ENCODE measurements at regions not wholly inside any gene's neighbourhood (a gene's known extent, or its start where the extent isn't known, plus 50 kb on each side); places are given as distances from the start of the nearest gene placed in this dataset.
"Not testable (repeated sequence)": the region's sequence is repeated elsewhere in the genome, so short reads cannot be mapped to it uniquely, and the experiment has no call there.

DNA sequence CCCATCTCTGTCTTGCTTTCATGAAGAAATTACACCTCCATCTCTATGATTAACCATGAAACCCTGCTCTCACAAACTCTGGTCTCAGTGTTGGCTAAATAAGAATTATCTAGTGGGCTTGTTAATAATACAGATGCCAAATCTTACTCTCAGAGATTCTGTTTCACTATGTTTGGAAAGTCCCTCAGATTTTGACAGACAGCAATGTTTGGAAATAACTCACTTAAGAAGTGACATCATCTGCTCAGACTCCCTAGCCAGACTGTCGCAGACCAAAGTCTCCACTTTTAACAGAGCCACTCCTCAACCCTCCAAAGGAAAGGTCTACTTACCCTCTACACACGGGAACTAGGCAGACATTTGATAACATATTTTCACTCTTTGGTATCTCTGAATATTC, 328.5 kb upstream of the FGF16 start:
- H3K27ac ChIP-seq (ENCODE audit: insufficient read depth, low read length) = no peak overlapping the region
- TF ChIP-seq, protein P1, sequence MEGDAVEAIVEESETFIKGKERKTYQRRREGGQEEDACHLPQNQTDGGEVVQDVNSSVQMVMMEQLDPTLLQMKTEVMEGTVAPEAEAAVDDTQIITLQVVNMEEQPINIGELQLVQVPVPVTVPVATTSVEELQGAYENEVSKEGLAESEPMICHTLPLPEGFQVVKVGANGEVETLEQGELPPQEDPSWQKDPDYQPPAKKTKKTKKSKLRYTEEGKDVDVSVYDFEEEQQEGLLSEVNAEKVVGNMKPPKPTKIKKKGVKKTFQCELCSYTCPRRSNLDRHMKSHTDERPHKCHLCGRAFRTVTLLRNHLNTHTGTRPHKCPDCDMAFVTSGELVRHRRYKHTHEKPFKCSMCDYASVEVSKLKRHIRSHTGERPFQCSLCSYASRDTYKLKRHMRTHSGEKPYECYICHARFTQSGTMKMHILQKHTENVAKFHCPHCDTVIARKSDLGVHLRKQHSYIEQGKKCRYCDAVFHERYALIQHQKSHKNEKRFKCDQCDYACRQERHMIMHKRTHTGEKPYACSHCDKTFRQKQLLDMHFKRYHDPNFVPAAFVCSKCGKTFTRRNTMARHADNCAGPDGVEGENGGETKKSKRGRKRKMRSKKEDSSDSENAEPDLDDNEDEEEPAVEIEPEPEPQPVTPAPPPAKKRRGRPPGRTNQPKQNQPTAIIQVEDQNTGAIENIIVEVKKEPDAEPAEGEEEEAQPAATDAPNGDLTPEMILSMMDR (conservative IDR thresholded peaks at IDR 0.05 in 1 of 2, IDR thresholded peaks at IDR 0.05 in 1 of 2; ENCODE audit: low read depth in 1 of 2, low read length in 2 of 2) = no peak
- TF ChIP-seq EZH2 (IDR thresholded peaks at IDR 0.05; ENCODE audit: low read length, missing control alignments) = no peak
- no peak overlapping the region for H3K4me2 ChIP-seq (ENCODE audit: extremely low read depth, insufficient read depth, low read length)
- H3K9me3 ChIP-seq (ENCODE audit: control insufficient read depth, insufficient read depth, low read depth, low read length) = no peaks in the 10 kb centered on the region
- H3K4me1 ChIP-seq (ENCODE audit: control insufficient read depth, extremely low read depth, insufficient read depth, low read length) = no peaks in the 10 kb centered on the region
- H3K27me3 ChIP-seq (ENCODE audit: control insufficient read depth, insufficient read depth, low read length) = no peaks in the 10 kb centered on the region
- no peak overlapping the region for H2AFZ ChIP-seq (ENCODE audit: low read length)
- no peak overlapping the region for H3K4me3 ChIP-seq (replicated peaks in 1 of 4; ENCODE audit: control extremely low read depth in 1 of 4, insufficient read depth in 1 of 4, low read depth in 3 of 4, low read length in 4 of 4)
- H3K79me2 ChIP-seq (ENCODE audit: control insufficient read depth, insufficient read depth, low read length) = no peaks in the 10 kb centered on the region
- no peak overlapping the region for H3K9ac ChIP-seq (ENCODE audit: insufficient read depth, low read length)
- DNase-seq (ENCODE audit: low read depth in 2 of 2) = no peak
- no peaks in the 10 kb centered on the region for H4K20me1 ChIP-seq (ENCODE audit: control insufficient read depth, extremely low read depth, insufficient read depth, low read length)
- no peaks in the 10 kb centered on the region for H3K36me3 ChIP-seq (ENCODE audit: control insufficient read depth, insufficient read depth, low read length)

DNA sequence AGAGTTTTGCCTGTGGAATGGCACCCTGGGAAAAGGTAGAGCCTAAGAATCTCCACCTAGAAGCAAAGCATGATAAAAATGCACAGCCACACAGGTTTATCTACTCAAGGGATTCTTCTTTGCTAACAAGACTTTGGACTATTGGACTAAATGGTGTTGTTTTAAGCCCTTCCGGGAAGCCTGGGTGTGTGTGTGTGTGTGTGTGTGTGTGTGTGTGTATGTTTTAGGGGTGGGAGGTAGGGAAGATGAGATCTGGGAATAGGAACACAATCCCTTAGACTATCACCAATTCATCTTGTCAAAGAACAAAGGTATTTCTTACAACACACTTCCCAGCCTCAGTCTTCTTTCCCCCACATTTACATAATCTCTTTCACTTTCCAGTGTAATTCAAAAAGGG, 327.5 kb upstream of the FGF16 start:
- Histone ChIP-seq H3K4me2 (ENCODE audit: extremely low read depth, insufficient read depth, low read length) (no peak overlapping the region), H3K9me3 (ENCODE audit: control insufficient read depth, insufficient read depth, low read depth, low read length) (no peaks in the 10 kb centered on the region), H3K4me3 (replicated peaks in 1 of 4; ENCODE audit: control extremely low read depth in 1 of 4, insufficient read depth in 1 of 4, low read depth in 3 of 4, low read length in 4 of 4) (no peak overlapping the region), H3K36me3 (ENCODE audit: control insufficient read depth, insufficient read depth, low read length) (no peaks in the 10 kb centered on the region), H3K27me3 (ENCODE audit: control insufficient read depth, insufficient read depth, low read length) (no peaks in the 10 kb centered on the region), H3K9ac (ENCODE audit: insufficient read depth, low read length) (no peak overlapping the region), H2AFZ (ENCODE audit: low read length) (no peak overlapping the region), H3K27ac (ENCODE audit: insufficient read depth, low read length) (no peak overlapping the region), H3K4me1 (ENCODE audit: control insufficient read depth, extremely low read depth, insufficient read depth, low read length) (no peaks in the 10 kb centered on the region), H3K79me2 (ENCODE audit: control insufficient read depth, insufficient read depth, low read length) (no peaks in the 10 kb centered on the region), H4K20me1 (ENCODE audit: control insufficient read depth, extremely low read depth, insufficient read depth, low read length) (no peaks in the 10 kb centered on the region)
- DNase-seq (ENCODE audit: low read depth in 2 of 2) = no peak
- TF ChIP-seq EZH2 (IDR thresholded peaks at IDR 0.05; ENCODE audit: low read length, missing control alignments) = no peak
- TF ChIP-seq, protein P1 (conservative IDR thresholded peaks at IDR 0.05 in 1 of 2, IDR thresholded peaks at IDR 0.05 in 1 of 2; ENCODE audit: low read depth in 1 of 2, low read length in 2 of 2) = no peak

DNA sequence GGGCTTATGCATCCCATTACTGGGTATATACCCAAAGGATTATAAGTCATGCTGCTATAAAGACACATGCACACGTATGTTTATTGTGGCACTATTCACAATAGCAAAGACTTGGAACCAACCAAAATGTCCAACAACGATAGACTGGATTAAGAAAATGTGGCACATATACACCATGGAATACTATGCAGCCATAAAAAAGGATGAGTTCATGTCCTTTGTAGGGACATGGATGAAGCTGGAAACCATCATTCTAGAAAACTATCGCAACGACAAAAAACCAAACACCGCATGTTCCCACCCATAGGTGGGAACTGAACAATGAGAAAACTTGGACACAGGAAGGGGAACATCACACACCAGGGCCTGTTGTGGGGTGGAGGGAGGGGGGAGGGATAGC, 323.3 kb upstream of the FGF16 start:
- not testable (repeated sequence) for H3K4me3 ChIP-seq (replicated peaks in 1 of 4; ENCODE audit: control extremely low read depth in 1 of 4, insufficient read depth in 1 of 4, low read depth in 3 of 4, low read length in 4 of 4); H3K79me2 ChIP-seq (ENCODE audit: control insufficient read depth, insufficient read depth, low read length); H3K9ac ChIP-seq (ENCODE audit: insufficient read depth, low read length); DNase-seq (ENCODE audit: low read depth in 2 of 2); H2AFZ ChIP-seq (ENCODE audit: low read length); H3K36me3 ChIP-seq (ENCODE audit: control insufficient read depth, insufficient read depth, low read length); H3K4me2 ChIP-seq (ENCODE audit: extremely low read depth, insufficient read depth, low read length); H3K27ac ChIP-seq (ENCODE audit: insufficient read depth, low read length); H3K9me3 ChIP-seq (ENCODE audit: control insufficient read depth, insufficient read depth, low read depth, low read length); H3K4me1 ChIP-seq (ENCODE audit: control insufficient read depth, extremely low read depth, insufficient read depth, low read length); H4K20me1 ChIP-seq (ENCODE audit: control insufficient read depth, extremely low read depth, insufficient read depth, low read length); H3K27me3 ChIP-seq (ENCODE audit: control insufficient read depth, insufficient read depth, low read length)

DNA sequence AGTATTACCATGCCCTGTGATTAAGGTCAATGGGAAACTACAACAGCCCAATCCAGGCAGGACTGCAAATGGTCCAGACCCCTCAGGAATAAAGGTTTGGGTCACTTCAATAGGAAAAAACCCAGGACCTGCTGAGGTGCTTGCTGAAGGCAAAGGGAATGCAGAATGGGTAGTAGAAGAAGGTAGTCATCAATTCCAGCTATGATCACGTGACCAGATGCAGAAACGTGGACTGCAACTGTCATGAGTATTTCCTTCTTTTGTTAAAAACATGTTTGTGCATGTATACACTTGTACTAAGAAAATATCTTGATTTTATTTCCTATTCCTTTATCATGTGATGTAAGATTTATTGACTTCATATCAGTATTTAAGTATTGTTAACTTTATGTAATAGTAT, 319.6 kb upstream of the FGF16 start:
- DNase-seq (ENCODE audit: low read depth in 2 of 2); H3K9me3 ChIP-seq (ENCODE audit: control insufficient read depth, insufficient read depth, low read depth, low read length); H2AFZ ChIP-seq (ENCODE audit: low read length): not testable (repeated sequence)

More for the DNA sequence above, 319.6 kb upstream of the FGF16 start:
- not testable (repeated sequence) for H3K27me3 ChIP-seq (ENCODE audit: control insufficient read depth, insufficient read depth, low read length); H4K20me1 ChIP-seq (ENCODE audit: control insufficient read depth, extremely low read depth, insufficient read depth, low read length); H3K4me3 ChIP-seq (replicated peaks in 1 of 4; ENCODE audit: control extremely low read depth in 1 of 4, insufficient read depth in 1 of 4, low read depth in 3 of 4, low read length in 4 of 4); H3K36me3 ChIP-seq (ENCODE audit: control insufficient read depth, insufficient read depth, low read length); H3K4me2 ChIP-seq (ENCODE audit: extremely low read depth, insufficient read depth, low read length); H3K79me2 ChIP-seq (ENCODE audit: control insufficient read depth, insufficient read depth, low read length); H3K4me1 ChIP-seq (ENCODE audit: control insufficient read depth, extremely low read depth, insufficient read depth, low read length); H3K9ac ChIP-seq (ENCODE audit: insufficient read depth, low read length); H3K27ac ChIP-seq (ENCODE audit: insufficient read depth, low read length)

All from fibroblast of lung (primary cell).